CD4-positive, alpha-beta T cell treated with Interferon alpha-2 for 1 hour (primary cell): ENCODE measurements at regions not wholly inside any gene's neighbourhood (a gene's known extent, or its start where the extent isn't known, plus 50 kb on each side); places are given as distances from the start of the nearest gene placed in this dataset.
"Not testable (repeated sequence)": the region's sequence is repeated elsewhere in the genome, so short reads cannot be mapped to it uniquely, and the experiment has no call there.

Source experiments
- DNase-seq, 2 donors: peaks; one replicate each; pipeline ENCODE4 v3.0.0-alpha.2; 2020 to 2022

DNA sequence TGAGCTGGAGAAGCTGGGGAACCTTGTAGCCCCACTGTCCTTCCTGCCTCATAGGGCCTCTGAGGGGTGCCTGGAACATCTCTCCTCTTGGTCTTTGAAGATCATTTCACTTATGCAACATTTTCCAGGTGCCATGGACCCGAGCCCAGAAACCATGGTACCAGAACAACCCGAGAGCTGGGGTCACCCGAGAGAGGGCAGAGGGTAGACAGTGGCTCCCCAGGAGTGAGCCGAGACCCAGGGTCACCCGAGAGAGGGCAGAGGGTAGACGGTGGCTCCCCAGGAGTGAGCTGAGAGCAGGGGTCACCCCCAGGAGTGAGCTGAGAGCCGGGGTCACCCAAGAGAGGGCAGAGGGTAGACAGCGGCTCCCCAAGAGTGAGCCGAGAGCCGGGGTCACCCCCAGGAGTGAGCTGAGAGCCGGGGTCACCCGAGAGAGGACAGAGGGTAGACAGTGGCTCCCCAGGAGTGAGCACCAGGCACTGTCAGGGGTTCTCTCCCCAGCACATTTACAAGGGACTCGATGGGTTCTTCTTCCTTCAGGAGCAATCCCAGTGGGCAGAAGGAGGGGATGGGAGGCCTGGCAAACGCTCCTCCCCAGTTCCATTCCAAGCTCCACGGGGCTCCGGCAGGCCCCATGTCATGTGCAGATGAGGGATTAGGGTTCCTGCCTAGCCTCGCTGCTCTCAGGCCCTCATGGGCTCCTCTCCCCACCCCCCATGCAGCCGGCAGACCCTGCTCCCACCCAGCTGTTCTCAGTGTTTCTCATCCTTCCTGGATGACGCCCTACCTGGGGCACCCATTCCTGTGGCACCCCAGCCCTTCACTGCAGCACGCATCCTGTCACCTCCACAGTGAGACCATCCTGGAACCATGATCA lies 163.5 kb downstream of the RTP5 start:
- no peak for DNase-seq

DNA sequence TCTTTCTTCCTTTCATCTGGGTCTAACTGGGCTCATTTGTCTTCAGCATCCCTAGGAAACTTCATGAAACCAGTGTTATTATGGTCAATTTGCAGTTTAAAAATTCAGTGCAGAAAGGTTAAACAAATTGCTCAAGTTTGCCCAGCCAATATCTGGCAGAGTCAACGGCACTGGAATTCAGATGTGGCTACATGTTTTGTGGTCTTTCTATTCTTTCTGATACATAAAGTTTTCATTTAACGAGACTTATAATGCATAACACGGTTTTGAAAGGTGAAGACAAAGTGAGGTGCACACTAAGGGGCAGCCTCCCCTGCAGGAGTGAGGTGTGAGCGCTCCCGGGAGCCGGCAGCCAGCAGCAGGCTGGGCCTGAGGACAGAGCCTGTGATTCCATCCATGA lies 164.6 kb downstream of the RTP5 start:
- no peak for DNase-seq

DNA sequence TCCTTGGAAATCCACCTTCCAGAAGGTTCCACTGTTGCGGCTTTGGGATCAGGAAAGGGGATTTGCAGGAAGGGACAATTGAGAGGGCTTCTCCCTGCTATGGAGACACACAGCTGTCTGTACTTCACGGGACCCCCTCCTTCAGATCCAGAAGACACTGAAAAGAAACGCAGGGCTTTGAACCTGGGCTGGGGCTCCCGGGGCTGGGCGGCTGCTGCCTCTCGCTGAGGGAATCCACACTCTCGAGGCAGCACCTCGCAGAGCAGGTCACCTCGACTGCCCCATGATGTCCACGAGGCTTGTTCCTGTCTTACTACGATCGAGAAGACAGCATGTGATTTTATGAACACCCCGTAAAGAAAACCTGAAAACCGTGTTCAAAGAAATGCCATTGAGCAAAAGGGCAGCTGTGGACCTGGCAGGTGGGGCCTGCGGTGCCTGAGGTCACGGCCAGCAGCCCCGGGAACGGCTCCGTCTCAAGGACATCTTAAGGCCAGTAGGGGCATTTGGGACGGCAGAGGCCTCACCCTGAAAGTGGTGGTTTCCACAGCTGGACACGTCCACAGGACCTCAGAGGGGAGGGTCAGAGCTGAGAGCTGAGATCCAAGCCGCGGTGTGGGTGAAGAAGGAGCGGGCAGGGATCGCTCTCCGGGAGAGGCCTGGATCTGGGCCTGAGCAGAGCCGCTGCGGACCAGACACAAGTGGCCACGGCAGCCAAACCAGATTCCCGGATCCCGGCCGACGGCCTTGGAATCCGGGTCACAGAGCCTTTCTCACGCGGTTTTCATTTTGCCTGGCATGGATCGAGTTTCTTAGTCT lies 165.7 kb downstream of the RTP5 start:
- no peak for DNase-seq

DNA sequence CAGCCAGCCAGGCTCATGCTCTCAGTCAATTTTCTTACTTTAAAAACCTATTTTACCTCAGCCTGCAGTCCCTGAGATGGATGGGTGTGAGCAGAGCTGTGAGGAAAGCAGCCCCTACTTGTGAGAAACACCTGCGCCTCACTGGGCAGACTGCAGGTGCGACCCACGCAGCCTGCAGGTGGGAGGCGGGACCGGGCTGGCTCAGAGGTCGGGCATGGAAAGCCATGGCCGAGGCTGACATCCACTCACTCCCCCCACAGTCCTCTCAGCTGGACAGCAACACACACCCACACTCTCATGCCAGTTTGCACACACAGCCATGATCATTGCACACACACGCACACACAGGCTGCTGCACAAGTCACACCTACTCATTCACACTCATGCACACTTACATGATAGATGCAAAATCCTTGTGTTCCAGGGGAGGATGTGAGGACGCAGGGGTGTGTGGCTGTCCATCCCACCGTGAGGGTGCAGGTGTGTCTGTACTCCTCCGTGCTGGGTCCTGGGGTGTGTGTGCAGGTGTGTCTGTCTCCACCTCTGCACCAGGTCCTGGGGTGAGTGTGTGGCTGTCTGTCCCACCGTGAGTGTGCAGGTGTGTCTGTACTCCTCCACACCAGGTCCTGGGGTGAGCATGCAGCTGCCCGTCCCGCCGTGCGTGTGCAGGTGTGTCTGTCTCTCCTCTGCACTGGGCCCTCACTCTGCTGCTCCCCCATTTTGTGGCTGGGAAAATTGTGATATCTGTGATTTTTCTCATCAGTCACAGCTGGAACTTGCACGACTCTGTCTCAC lies 166.5 kb downstream of the RTP5 start:
- no peak for DNase-seq

DNA sequence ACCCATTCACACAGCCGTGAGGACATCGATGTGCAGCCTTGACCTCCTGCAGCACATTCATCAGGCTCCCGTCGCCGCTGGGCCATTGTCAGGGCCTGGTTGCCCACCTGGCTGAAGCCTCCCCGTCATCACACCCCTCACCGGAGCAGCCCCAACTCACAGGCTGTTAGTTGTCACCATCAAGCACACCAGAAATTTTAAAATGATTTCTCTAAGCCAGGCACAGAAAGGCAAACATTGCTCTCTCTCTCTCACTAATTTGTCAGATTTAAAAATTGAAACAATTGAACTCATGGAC lies 167.1 kb downstream of the RTP5 start:
- no peak for DNase-seq

DNA sequence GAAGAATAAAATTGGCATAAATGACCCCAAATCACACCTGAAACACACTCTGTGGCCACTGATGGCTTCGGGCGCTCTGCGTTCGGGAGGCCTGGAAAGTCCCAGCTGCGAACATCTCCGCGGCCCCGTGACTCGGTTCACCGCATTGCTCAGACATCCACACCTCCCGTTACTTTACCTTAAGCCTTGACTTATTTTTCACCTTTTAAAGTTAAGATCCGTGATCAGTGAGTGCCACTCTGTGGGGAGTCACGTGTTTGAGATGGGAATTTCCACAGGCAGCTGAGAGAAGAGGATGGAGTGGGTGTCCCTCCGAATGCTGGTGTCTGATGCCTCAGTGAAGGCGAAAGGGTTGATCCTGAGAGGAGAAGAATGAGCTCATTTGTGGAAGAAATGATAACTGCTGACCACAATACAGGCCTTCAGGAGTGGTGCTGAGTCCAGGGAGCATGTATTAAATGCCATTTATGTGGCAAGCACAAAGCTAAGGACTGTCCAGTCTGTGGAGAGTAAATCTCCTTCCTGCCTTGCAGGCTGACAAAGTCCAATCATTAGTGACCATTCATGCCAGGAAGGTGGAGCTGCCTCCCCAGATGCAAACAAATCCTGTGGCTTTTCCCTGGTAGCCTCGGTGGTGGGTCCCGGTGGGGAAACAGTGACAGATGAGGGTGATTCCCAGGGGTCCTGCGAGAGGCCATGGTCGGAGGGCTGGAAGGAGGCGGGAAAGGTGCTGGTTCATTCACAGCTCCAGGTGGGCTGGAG lies 168.8 kb downstream of the RTP5 start:
- DNase-seq = no peak

DNA sequence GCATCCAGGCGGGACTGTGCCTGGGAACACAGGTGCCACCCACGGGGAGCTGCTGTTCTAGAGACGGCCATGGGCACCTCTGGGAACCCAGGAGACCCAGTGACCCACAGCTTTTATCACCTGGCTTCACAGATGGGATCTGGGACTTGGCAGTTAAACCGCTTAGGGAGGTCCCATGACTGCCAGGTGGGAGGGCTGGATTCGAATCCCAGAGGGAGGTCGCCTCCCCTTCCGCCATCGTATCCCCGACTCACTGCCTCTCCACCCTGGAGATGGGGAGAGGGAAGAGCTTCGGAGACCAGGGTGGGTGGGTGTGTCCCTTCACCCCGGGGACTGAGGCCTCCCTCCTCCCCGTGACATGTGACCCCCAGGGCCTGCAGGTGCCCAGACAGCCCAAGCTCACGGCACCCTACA lies 169.4 kb downstream of the RTP5 start:
- DNase-seq = no peak

DNA sequence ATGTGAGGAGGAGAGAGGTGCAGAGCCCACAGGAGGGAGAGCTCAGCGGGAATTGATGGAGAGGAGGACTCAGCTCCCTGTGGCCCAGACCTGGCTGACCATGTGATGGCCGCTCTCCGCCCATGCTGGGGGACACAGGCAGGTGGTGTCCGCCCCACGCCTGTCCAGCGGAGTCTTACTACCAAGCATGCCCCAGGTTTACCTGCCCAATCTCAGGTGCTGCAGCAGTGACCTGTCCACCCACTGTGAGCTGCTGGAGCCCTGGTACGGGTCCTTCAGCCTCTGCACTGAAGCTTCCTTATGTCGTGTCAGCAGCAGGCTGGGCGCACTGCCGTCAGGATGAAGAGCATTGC lies 170.8 kb downstream of the RTP5 start:
- DNase-seq = no peak

DNA sequence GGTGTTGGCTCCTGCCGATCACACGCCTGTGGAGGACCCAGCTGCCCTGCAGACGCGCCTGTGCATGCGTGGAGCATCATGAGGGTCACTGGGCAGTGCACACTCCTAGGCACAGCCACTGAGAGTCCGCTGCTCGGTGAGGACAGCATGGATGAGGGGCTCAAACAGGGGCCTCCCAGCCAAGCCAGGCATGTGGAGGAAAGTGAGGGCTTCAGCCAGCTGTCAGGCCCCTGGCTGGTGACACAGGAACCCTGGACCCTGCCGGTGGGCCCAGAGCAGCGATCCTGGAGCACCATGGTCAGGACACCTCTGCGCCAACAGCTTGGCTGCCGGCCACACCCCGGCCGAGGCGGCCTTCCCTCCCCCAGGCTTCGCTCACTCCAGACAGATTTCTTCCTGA lies 171.2 kb downstream of the RTP5 start:
- no peak for DNase-seq

DNA sequence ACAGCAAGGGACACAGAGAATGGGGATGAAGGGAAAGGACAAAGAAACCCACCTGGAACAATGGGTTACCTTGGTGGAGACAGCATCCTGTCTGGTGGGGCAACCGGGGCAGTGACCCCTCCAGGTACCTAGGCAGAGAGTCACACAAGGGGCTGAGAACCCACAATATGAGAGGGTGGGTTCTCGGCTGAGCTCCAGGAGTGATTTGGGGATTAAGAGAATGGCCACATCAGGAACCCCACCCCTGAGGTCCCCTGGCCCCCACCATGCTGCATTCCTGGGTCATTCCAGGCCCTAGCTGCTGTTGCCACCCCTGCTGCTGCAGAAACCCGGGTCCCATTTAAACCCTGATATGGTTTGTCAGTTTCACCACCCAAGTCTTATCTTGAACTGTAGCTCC lies 172.3 kb downstream of the RTP5 start:
- DNase-seq = no peak

DNA sequence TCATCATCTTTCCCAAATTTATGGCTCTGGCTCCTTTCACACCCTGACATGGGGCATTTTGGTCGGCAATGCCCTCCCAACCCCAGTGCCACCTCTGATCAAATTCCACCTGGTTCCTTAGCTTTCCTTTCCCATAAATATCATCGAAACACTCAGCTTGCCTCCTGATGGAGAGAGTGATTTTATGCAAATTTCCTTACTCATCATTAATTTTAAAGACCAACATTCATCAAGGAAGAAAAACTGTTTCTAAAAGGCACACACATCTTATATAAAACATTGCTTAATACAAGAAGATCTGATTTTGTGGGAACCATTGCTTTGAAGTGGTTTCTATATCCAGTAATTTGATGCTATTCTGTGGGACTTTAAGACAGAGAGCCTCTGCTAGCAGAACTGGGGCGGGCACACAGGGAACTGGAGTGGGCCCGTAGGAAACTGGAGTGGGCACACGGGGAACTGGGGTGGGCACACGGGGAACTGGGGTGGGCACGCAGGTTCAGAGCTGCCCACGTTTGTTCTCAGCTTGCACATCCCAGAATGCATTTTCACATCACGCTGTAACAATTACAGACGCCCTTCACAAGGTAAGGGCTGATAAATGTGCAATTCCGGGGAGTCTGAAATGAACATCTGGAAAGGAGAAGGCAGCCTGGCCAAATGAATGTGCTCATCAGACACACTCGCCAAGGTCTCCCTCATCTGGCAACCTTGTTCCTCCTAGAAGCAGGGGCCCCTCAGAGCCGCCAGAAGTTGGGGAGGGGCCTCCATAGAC lies 174.2 kb downstream of the RTP5 start:
- no peak for DNase-seq

DNA sequence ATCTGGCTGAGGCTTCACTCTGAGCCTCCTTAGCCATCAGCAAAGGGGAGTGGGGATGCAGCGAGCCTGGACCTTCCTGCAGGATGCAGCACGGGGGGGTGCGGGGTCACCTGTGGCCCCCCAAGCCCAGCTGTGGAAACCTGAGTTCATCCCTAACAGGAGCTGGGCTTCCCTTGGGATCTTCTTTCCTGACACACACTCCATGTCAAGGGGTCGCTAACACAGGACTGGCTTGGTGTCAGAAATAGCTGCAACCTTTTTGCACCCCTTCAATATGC lies 174.7 kb downstream of the RTP5 start:
- DNase-seq = no peak

DNA sequence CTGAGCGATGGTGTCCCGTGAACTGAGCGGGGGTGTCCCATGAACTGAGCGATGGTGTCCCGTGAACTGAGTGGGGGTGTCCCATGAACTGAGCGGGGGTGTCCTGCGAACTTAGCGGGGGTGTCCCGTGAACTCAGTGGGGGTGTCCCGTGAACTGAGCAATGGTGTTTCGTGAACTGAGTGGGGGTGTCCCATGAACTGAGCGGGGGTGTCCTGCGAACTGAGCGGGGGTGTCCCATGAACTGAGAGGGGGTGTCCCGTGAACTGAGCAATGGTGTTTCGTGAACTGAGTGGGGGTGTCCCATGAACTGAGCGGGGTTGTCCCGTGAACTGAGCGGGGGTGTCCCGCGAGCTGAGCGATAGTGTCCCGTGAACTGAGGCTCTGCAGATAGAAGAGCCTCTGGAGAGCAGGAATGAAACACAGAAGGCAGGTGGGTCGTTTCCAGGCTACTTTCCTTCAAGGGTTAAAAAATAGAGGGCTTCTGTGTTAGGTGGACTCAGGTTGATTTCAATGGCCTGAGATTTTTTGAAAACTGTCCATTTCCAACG lies 176.1 kb downstream of the RTP5 start:
- not testable (repeated sequence) for DNase-seq

DNA sequence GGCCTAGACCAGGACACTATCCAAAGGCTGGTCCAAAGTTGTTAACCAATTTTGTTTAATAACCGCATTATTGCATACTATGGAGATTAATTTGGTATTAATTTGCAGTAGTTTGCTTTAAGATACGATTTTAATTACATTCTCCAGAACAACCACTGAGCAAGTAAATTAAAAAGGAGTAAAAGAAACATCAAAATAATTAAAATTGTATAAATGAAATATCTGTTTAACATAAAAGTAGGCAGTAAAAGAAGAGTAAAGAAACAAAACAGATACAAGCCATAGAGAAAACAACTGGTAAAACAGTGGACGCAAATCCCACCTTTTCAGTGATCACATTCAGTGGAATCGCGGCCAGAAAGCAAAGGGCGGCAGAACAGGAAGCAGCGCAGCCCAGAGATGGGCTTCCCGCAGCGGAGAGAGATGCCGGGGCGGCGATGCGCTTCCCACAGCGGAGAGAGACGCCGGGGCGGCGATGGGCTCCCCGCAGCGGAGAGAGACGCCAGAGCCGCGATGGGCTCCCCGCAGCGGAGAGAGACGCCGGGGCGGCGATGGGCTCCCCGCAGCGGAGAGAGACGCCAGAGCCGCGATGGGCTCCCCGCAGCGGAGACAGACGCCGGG lies 176.8 kb downstream of the RTP5 start:
- DNase-seq = no peak

DNA sequence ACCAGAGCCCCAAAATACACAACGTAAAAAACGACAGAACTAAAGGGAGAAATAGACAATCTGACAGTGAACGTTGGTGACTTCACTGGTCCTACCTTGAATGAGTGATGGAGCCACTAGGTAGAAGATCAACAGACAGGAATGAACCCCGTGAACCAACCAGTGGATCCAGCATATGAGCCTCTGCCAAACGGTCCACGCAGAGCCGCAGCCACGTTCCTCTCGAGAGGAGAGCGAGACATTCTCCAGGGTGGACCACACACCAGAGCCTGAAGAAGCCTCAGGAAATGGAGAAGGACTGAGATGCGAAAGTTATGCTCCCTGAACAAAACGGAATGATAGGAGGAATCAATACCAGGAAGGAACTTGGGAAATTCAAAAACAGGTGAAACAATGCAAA lies 178.4 kb downstream of the RTP5 start:
- DNase-seq = no peak

DNA sequence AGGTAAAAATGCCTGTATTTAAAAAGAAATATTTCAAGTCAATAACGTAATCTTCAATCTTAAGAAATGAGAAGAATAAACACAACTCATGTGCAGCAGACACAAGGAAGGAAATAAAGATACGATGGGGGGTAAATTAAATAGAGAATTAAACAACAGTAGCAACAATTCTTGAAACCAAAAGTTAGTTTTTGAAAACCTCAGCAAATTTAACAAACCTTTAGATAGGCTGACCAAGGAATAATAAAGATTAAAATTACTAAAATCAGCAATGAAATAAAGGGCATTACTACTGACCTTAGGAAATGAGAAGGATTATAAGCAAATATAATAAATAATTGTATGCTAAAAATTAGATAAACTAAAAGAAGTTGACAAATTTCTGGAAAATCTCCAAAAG lies 178.9 kb downstream of the RTP5 start:
- no peak for DNase-seq

DNA sequence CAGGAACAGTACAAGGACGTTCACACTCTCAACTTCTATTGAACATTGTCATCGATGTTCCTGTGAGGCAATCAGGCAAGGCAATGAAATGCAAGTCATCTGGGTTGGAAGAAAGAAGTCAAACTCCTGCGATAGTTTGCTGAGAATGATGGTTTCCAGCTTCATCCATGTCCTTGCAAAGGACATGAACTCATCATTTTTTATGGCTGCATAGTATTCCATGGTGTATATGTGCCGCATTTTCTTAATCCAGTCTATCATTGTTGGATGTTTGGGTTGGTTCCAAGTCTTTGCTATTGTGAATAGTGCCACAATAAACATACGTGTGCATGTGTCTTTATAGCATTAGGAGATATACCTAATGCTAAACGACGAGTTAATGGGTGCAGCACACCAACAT lies 180.0 kb downstream of the RTP5 start:
- DNase-seq = not testable (repeated sequence)

DNA sequence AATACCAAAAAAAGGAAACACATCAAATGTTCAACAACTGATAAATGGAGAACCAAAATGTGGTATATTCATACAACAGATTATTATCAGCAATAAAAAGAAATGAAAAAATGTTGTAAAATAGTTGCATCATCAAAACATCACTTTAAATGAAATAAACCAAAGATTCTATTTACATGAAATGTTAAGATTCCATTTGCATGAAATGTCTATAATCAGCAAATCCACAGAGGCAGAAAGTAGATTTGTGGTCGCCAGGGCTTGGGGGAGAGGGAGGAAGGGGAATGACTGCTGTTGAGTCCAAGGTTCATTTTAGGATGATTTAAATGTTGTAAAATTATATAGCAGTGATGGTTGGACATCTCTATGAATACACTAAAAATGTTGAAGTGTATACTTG lies 181.9 kb downstream of the RTP5 start:
- DNase-seq = no peak

DNA sequence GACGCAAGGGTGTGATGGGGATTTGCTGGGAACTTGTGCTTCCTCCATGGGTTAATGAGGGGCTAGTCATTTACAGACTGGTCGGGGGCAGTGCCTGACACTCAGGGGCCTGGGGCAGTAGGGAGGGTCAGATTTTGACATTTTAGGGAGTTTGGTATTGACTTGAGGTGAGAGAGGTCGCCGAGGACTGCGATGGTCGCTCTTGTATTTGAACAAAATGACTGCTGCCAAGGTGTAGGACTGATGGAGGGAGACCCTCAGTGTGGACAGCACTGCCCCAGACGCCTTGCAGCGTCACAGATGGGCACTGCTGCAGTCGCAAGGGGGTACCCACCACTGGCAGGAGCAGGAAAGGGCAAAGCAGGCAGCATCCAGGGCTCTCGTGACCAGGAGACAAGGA lies 182.9 kb downstream of the RTP5 start:
- DNase-seq = no peak

DNA sequence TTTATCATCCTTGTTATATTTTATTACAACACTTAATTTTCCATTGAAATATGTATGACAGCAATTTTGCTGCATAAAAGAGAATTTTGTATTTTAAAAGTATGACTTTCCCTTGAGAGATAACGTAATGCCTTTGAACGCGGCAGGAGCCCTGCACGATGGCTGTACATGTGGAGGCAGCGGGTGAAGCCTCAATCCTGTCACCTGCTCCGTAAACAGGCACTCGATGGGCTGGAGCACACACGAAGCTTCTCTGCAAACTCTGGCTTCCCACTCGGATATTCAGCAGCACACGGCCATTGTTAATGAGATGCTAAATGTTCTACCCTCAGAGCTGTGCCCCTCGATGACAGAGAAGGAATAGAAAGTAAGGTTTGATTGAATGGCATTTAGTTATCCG lies 184.4 kb downstream of the RTP5 start:
- DNase-seq = no peak

DNA sequence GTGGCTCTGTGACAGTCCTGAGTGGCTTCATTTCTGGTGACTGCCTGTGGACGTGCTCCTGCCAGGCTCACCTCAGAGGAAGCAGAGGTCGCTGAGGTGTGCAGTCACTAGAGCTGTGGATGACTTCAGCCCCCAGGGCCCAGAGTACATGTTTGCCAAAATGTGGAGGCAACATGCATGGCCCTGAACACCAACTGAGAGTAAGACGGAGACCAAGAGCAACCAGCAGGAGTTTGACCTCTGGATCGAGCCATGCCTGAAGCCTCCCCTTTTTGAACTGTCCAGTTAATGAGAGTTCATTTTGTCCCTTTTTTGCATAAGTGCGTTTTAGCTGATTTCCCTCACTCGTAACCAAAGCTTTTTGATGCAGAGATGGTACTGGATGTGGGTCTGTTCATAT lies 184.9 kb downstream of the RTP5 start:
- DNase-seq = no peak
